ENCODE measurements at regions not wholly inside any gene's neighbourhood (a gene's known extent, or its start where the extent isn't known, plus 50 kb on each side); places are given as distances from the start of the nearest gene placed in this dataset.

- TF ChIP-seq CTCF (IDR thresholded peaks at IDR 0.05): no peak
- TF ChIP-seq POLR2AphosphoS5 (IDR thresholded peaks at IDR 0.05): no peak
- no peak for TF ChIP-seq POLR2A (IDR thresholded peaks at IDR 0.05)
These were observed 444.6 kb downstream of the RIT2 start for GRCh38 chr18:42670860-42671259.
